T-helper 17 cell (primary cell): ENCODE measurements at regions not wholly inside any gene's neighbourhood (a gene's known extent, or its start where the extent isn't known, plus 50 kb on each side); places are given as distances from the start of the nearest gene placed in this dataset.
"Not testable (repeated sequence)": the region's sequence is repeated elsewhere in the genome, so short reads cannot be mapped to it uniquely, and the experiment has no call there.

Experiments used
- ATAC-seq: fragments of 150-1000 bp; cut with Tn5 transposase; 2 replicates; pipeline ENCODE4 v1.10.0; 2021; ENCODE audit warnings: mild to moderate bottlenecking, moderate library complexity
- DNase-seq, 3 donors: peaks; one replicate each; pipeline versions ENCODE4 v3.0.0 to v3.0.0-alpha.2; 2020 to 2021
- H3K9me3 ChIP-seq: one replicate; pipeline ENCODE4 v1.7.0; 2013; ENCODE audit warnings: low read length, mild to moderate bottlenecking; ENCODE audit not compliant: control insufficient read depth, poor library complexity, severe bottlenecking
- H3K27ac Mint-ChIP-seq: one replicate; pipeline ENCODE4 v1.8.0; 2022; ENCODE audit warnings: mild to moderate bottlenecking, moderate library complexity, mixed read lengths
- H3K27me3 Mint-ChIP-seq: one replicate; pipeline ENCODE4 v1.8.0; 2022; ENCODE audit warnings: mixed read lengths
- H3K36me3 Mint-ChIP-seq: one replicate; pipeline ENCODE4 v1.8.0; 2022; ENCODE audit warnings: low read depth, mixed read lengths
- H3K4me1 Mint-ChIP-seq: one replicate; pipeline ENCODE4 v1.8.0; 2022; ENCODE audit warnings: mild to moderate bottlenecking, mixed read lengths
- H3K4me3 Mint-ChIP-seq: one replicate; pipeline ENCODE4 v1.8.0; 2022; ENCODE audit warnings: mild to moderate bottlenecking, moderate library complexity, mixed read lengths

DNA sequence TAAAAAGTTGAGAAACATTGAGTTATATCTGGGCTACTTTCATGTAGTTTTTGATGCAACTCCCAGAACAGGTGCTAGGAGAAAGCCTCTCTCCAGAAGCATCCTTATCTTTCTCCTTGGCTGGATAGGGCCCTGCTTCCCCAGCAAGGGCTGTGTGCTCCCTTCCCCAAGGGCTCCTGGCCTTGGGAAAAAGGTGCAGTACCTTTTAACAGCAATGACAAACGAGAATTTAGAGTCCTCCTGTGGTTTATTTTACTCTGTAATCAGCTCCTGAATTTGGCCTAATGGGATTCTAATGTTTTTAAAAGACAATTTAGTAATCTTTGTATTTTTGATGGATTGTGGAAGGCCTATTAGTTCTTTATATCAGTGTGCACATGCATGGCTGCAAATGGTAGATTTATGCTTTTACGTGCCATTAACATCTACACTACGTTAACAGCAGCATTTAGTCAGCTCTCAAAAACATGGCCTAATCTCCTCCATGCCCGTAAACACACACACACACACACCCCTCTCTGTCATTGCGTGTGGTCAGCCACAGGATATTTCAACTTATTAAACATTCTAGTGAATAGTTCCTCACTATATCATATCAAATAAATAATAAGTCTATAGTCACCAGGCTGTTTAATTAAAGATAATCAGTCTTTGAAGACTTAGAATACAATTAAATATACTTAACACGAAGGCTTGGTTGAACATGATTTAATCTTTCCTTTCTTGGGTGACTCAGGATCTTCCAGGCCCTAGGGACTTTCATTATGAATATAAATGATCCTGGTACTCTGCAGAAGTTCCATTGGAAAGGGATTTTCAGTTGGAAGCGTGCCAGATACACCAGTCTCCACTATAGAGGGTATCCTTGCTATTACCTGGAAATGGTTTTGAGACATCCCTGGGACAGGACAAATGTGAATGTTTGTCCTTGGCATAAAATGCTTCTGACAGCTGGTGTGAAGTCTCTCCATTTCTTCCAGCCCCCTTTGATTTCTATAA is 181.4 kb upstream of the PWP1 start:
- no peaks in the 10 kb centered on the region for H3K9me3 ChIP-seq
- H3K27me3 Mint-ChIP-seq: no peaks in the 10 kb centered on the region
- peaks cover 12% of the 10 kb centered on the region for H3K4me1 Mint-ChIP-seq
- DNase-seq (no peak), ATAC-seq (no peak)
- H3K4me3 Mint-ChIP-seq: no peak overlapping the region
- peak overlapping the region; percentile 21 for H3K27ac Mint-ChIP-seq
- H3K36me3 Mint-ChIP-seq: no peaks in the 10 kb centered on the region

DNA sequence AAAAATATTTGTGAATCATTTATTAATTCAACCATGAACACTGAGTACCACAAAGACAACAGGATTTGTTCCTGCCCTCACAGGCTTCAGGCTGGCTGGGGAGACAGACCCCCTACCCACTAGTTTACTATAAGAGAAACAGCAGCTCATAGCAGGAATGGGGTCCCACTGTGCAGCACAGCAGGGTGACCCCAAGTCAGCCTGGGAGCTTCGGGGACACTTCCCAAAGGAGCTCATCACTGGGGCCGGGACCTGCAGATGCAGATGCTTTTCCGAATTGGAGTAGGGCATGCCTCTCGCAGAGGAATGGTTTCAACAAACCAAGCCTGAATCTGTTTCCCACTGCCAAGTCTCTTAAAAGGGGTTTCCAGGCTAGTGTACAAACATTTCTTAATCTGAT is 176.2 kb upstream of the PWP1 start:
- H3K27me3 Mint-ChIP-seq: no peaks in the 10 kb centered on the region
- H3K4me3 Mint-ChIP-seq: no peak overlapping the region
- H3K27ac Mint-ChIP-seq: no peak overlapping the region
- DNase-seq (no peak), ATAC-seq (no peak)
- no peaks in the 10 kb centered on the region for H3K36me3 Mint-ChIP-seq
- peaks cover 19% of the 10 kb centered on the region for H3K4me1 Mint-ChIP-seq
- H3K9me3 ChIP-seq: no peaks in the 10 kb centered on the region

DNA sequence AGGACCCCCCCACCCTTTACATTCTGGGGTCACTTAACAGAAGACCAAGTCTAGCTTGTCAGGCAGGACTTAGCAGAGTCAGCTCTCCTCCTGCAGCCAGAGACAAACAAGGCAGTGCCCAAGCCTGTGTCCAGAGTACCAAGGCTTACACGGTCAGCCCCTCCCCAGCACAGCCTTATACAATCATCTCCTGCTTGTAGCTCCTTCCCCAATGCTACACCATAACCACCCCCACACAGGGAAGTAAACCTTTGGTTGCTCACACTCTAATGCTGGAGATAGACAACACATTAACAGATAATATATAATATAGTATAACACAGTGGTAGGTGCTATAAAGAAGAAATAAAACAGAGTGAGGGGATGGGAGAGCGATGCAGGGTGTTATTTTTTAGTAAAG is 175.4 kb upstream of the PWP1 start:
- DNase-seq: no peak
- Mint-ChIP-seq H3K27ac (no peak overlapping the region), H3K27me3 (no peaks in the 10 kb centered on the region), H3K4me3 (no peak overlapping the region), H3K4me1 (peaks cover 19% of the 10 kb centered on the region), H3K36me3 (no peaks in the 10 kb centered on the region)
- no peaks in the 10 kb centered on the region for H3K9me3 ChIP-seq
- ATAC-seq: no peak

GRCh38 chr12:107511292-107511691 is 174.3 kb upstream of the PWP1 start:
- ATAC-seq (no peak), DNase-seq (no peak)
- Mint-ChIP-seq H3K36me3 (no peaks in the 10 kb centered on the region), H3K27ac (no peak overlapping the region), H3K4me3 (no peak overlapping the region), H3K27me3 (no peaks in the 10 kb centered on the region), H3K4me1 (peaks cover 19% of the 10 kb centered on the region)
- H3K9me3 ChIP-seq: no peaks in the 10 kb centered on the region

GRCh38 chr12:107512391-107512790 is 173.2 kb upstream of the PWP1 start:
- Mint-ChIP-seq H3K4me3 (no peak overlapping the region), H3K4me1 (peaks cover 14% of the 10 kb centered on the region), H3K36me3 (no peaks in the 10 kb centered on the region), H3K27ac (no peak overlapping the region), H3K27me3 (no peaks in the 10 kb centered on the region)
- ATAC-seq: no peak
- DNase-seq: no peak
- H3K9me3 ChIP-seq: no peaks in the 10 kb centered on the region

DNA sequence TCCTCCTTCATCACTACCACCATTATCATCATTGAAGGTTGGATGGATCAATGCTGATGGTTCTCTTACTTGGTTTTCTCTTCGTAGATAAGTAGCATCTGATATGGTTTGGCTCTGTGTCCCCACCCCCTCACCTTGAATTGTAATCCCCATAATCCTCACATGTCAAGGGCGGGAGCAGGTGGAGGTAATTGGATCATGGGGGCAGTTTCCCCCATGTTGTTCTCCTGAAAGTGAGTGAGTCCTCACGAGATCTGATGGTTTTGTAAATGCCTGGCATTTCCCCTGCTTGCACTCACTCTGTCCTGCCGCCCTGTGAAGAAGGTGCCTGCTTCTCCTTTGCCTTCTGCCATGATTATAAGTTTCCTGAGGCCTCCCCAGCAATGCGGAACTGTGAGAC is 172.4 kb upstream of the PWP1 start:
- Mint-ChIP-seq H3K4me1 (peaks cover 9% of the 10 kb centered on the region), H3K27ac (no peak overlapping the region), H3K36me3 (no peaks in the 10 kb centered on the region), H3K27me3 (no peaks in the 10 kb centered on the region), H3K4me3 (no peak overlapping the region)
- no peak for ATAC-seq
- DNase-seq: no peak
- H3K9me3 ChIP-seq: no peaks in the 10 kb centered on the region

GRCh38 chr12:107513636-107514400 is 171.8 kb upstream of the PWP1 start:
- no peaks in the 10 kb centered on the region for H3K9me3 ChIP-seq
- no peak for ATAC-seq
- Mint-ChIP-seq H3K27me3 (no peaks in the 10 kb centered on the region), H3K4me1 (peaks cover 9% of the 10 kb centered on the region), H3K4me3 (no peak overlapping the region), H3K36me3 (peaks cover 1% of the 10 kb centered on the region), H3K27ac (no peak overlapping the region)
- DNase-seq: no peak

- H3K9me3 ChIP-seq: no peaks in the 10 kb centered on the region
- Mint-ChIP-seq H3K4me3 (no peak overlapping the region), H3K27me3 (no peaks in the 10 kb centered on the region), H3K27ac (no peak overlapping the region), H3K36me3 (peaks cover 5% of the 10 kb centered on the region), H3K4me1 (peaks cover 9% of the 10 kb centered on the region)
- ATAC-seq (no peak), DNase-seq (no peak)
Measured at GRCh38 chr12:107514887-107515445, 170.6 kb upstream of the PWP1 start.

GRCh38 chr12:107515446-107515958 is 170.1 kb upstream of the PWP1 start:
- H3K4me3 Mint-ChIP-seq: no peak overlapping the region
- H3K4me1 Mint-ChIP-seq: peaks cover 9% of the 10 kb centered on the region
- H3K36me3 Mint-ChIP-seq: peaks cover 6% of the 10 kb centered on the region
- no peak for DNase-seq
- peak; percentile 27 for ATAC-seq
- no peaks in the 10 kb centered on the region for H3K27me3 Mint-ChIP-seq
- H3K27ac Mint-ChIP-seq: peak overlapping the region; percentile 6
- H3K9me3 ChIP-seq: no peaks in the 10 kb centered on the region

DNA sequence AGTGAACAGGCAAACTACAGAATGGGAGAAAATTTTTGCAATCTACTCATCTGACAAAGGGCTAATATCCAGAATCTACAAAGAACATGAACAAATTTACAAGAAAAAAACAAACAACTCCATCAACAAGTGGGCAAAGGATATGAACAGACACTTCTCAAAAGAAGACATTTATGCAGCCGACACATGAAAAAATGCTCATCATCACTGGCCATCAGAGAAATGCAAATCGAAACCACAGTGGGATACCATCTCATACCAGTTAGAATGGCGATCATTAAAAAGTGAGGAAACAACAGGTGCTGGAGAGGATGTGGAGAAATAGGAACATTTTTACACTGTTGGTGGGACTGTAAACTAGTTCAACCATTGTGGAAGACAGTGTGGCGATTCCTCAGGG is 167.8 kb upstream of the PWP1 start:
- not testable (repeated sequence) for H3K36me3 Mint-ChIP-seq, H3K27ac Mint-ChIP-seq, H3K9me3 ChIP-seq, H3K4me1 Mint-ChIP-seq, H3K4me3 Mint-ChIP-seq, H3K27me3 Mint-ChIP-seq, DNase-seq, ATAC-seq

GRCh38 chr12:107518868-107519267 is 166.7 kb upstream of the PWP1 start:
- Mint-ChIP-seq H3K27ac (no peak overlapping the region), H3K4me3 (no peak overlapping the region), H3K36me3 (peaks cover 7% of the 10 kb centered on the region), H3K27me3 (no peaks in the 10 kb centered on the region), H3K4me1 (no peaks in the 10 kb centered on the region)
- DNase-seq (no peak), ATAC-seq (no peak)
- no peaks in the 10 kb centered on the region for H3K9me3 ChIP-seq

GRCh38 chr12:107519906-107520859 is 165.4 kb upstream of the PWP1 start:
- ATAC-seq (no peak), DNase-seq (no peak)
- peaks cover 7% of the 10 kb centered on the region for H3K36me3 Mint-ChIP-seq
- H3K9me3 ChIP-seq: no peaks in the 10 kb centered on the region
- no peaks in the 10 kb centered on the region for H3K27me3 Mint-ChIP-seq
- H3K4me3 Mint-ChIP-seq: no peak overlapping the region
- H3K4me1 Mint-ChIP-seq: no peaks in the 10 kb centered on the region
- no peak overlapping the region for H3K27ac Mint-ChIP-seq
